GM12878 (cell line): ENCODE measurements at regions not wholly inside any gene's neighbourhood (a gene's known extent, or its start where the extent isn't known, plus 50 kb on each side); places are given as distances from the start of the nearest gene placed in this dataset.

ENCODE experiments used
- ATAC-seq: fragments of 200-7000 bp; cut with Tn5 transposase; 3 replicates; pipeline ENCODE4 v1.9.1; 2020; ENCODE audit warnings: mild to moderate bottlenecking, moderate library complexity
- BruUV-seq: library from RNA; stranded (reverse); fragments of 400-500 nt; replicated peaks from 2 replicates; lab custom pipeline; 2021; lab: Mats Ljungman, UMichigan
- CTCF ChIA-PET: fragments of 300-600 bp; sonication (Branson Sonifier 250); formaldehyde crosslinking; extraction: SDS; loops from one replicate; lab custom pipeline; 2021; ENCODE audit warnings: inconsistent platforms; lab: Yijun Ruan, JAX
- POLR2A ChIA-PET: fragments of 350-600 bp; formaldehyde crosslinking; extraction: SDS; loops from one replicate; lab custom pipeline; 2021; ENCODE audit warnings: inconsistent platforms; lab: Charles Lee
- RAD21 ChIA-PET: fragments of 300-600 bp; sonication (Branson Sonifier 250); formaldehyde crosslinking; loops from one replicate; lab custom pipeline; 2023; ENCODE audit warnings: antibody characterized with exemption; ENCODE audit not compliant: unreplicated experiment; lab: Charles Lee
- SMC1A ChIA-PET: fragments of 300-600 bp; sonication (Branson Sonifier 250); formaldehyde crosslinking; loops from one replicate; lab custom pipeline; 2023; ENCODE audit not compliant: unreplicated experiment, uncharacterized antibody; lab: Charles Lee
- DNase-seq: peaks from one replicate; pipeline ENCODE4 v3.0.0-alpha.2; 2011; ENCODE audit warnings: low read depth, low spot score
- FAIRE-seq: peaks from 3 replicates; lab custom pipeline; 2011; peaks lifted over from hg19 to GRCh38; lab: Jason Lieb, UNC
- H2AFZ ChIP-seq: 2 replicates; pipeline ENCODE4 v1.6.0; 2011; ENCODE audit warnings: low read depth, low read length, control low read depth; ENCODE audit not compliant: control insufficient read depth
- H3K27ac ChIP-seq: 2 replicates; pipeline ENCODE4 v1.5.1; 2011; ENCODE audit warnings: control low read depth; ENCODE audit not compliant: control insufficient read depth, insufficient read depth
- H3K27me3 ChIP-seq, 2 experiments: replicated peaks in 1 of 2; 2 replicates each; pipeline versions ENCODE4 v1.6.0 to v1.6.1; 2011; ENCODE audit warnings: low read length in 1 of 2; ENCODE audit not compliant: control insufficient read depth in 2 of 2, insufficient read depth in 2 of 2
- H3K36me3 ChIP-seq, 2 experiments: 2 replicates each; pipeline ENCODE4 v1.5.1; 2011; ENCODE audit warnings: low read length in 1 of 2; ENCODE audit not compliant: control insufficient read depth in 2 of 2, insufficient read depth in 2 of 2
- H3K4me1 ChIP-seq: 2 replicates; pipeline ENCODE4 v1.6.1; 2011; ENCODE audit warnings: mild to moderate bottlenecking, low read length, moderate library complexity, mixed read lengths; ENCODE audit not compliant: control insufficient read depth, insufficient read depth
- H3K4me2 ChIP-seq: 2 replicates; pipeline ENCODE4 v1.6.0; 2011; ENCODE audit warnings: control low read depth; ENCODE audit not compliant: control insufficient read depth, insufficient read depth
- H3K4me3 ChIP-seq: fragments of 200-600 bp; sonication (generic); 2 replicates; pipeline ENCODE4 v1.5.1; 2016
- H3K79me2 ChIP-seq: 2 replicates; pipeline ENCODE4 v1.6.0; 2011; ENCODE audit warnings: low read length; ENCODE audit not compliant: control insufficient read depth, insufficient read depth
- H3K9ac ChIP-seq: 2 replicates; pipeline ENCODE4 v1.8.0; 2011; ENCODE audit warnings: low read length, control low read depth, mixed read lengths; ENCODE audit not compliant: control insufficient read depth, insufficient read depth
- H3K9me3 ChIP-seq: replicated peaks from 3 replicates; pipeline ENCODE4 v1.5.1; 2011; ENCODE audit warnings: mild to moderate bottlenecking, low read length; ENCODE audit not compliant: control insufficient read depth, insufficient read depth
- H4K20me1 ChIP-seq: 2 replicates; pipeline ENCODE4 v1.6.0; 2011; ENCODE audit not compliant: control insufficient read depth, insufficient read depth
- BHLHE40 ChIP-seq, 2 experiments: fragments of 450-650 bp in 1 of 2; IDR thresholded peaks; 2 replicates each; pipeline ENCODE4 v1.6.1; 2011 to 2017; ENCODE audit warnings: low read depth in 2 of 2, borderline replicate concordance in 1 of 2, improper control_type of control experiment in 1 of 2, low read length in 1 of 2, mild to moderate bottlenecking in 1 of 2
- CBX5 ChIP-seq: sonication (generic); IDR thresholded peaks from 2 replicates; pipeline ENCODE4 v1.6.1; 2016; ENCODE audit warnings: low read depth, moderate library complexity, mild to moderate bottlenecking, inconsistent platforms
- HDAC2 ChIP-seq: fragments of 200-600 bp; sonication (generic); IDR thresholded peaks from 2 replicates; pipeline ENCODE4 v1.6.1; 2017
- KDM1A ChIP-seq: fragments of 200-600 bp; sonication (generic); IDR thresholded peaks from 2 replicates; pipeline ENCODE4 v1.6.1; 2016; ENCODE audit warnings: borderline replicate concordance
- MYC ChIP-seq: IDR thresholded peaks from 2 replicates; pipeline ENCODE4 v1.6.1; 2011; ENCODE audit warnings: mild to moderate bottlenecking, low read length, moderate library complexity, inconsistent platforms; ENCODE audit not compliant: insufficient read depth, insufficient replicate concordance, insufficient read length, severe bottlenecking
- NFYB ChIP-seq: IDR thresholded peaks from 2 replicates; pipeline ENCODE4 v1.6.1; 2011; ENCODE audit warnings: low read depth, mild to moderate bottlenecking, low read length, improper control_type of control experiment, moderate library complexity; ENCODE audit not compliant: insufficient read depth
- POLR2A ChIP-seq: IDR thresholded peaks from 2 replicates; pipeline ENCODE4 v1.6.1; 2011; ENCODE audit warnings: low read depth, mild to moderate bottlenecking, low read length
- POLR2AphosphoS2 ChIP-seq: IDR thresholded peaks from 2 replicates; pipeline ENCODE4 v1.6.1; 2011; ENCODE audit warnings: low read depth, mild to moderate bottlenecking, low read length, improper control_type of control experiment, moderate library complexity
- RB1 ChIP-seq: fragments of 450-650 bp; formaldehyde crosslinking; IDR thresholded peaks from 2 replicates; pipeline ENCODE4 v1.6.1; 2017; ENCODE audit warnings: mild to moderate bottlenecking, borderline replicate concordance
- SMAD1 ChIP-seq: fragments of 450-650 bp; IDR thresholded peaks from 2 replicates; pipeline ENCODE4 v1.6.1; 2018; ENCODE audit warnings: mild to moderate bottlenecking, low read depth; ENCODE audit not compliant: partially characterized antibody
- SREBF1 ChIP-seq: IDR thresholded peaks from 2 replicates; pipeline ENCODE4 v1.6.1; 2012; ENCODE audit warnings: mild to moderate bottlenecking, low read length
- SREBF2 ChIP-seq: IDR thresholded peaks from 2 replicates; pipeline ENCODE4 v1.6.1; 2012; ENCODE audit warnings: mild to moderate bottlenecking, low read length
- WRNIP1 ChIP-seq: IDR thresholded peaks from 2 replicates; pipeline ENCODE4 v1.6.1; 2011; ENCODE audit warnings: low read depth, low read length, improper control_type of control experiment, borderline replicate concordance
- ZBED1 ChIP-seq: IDR thresholded peaks from 2 replicates; pipeline ENCODE4 v1.6.1; 2016; ENCODE audit warnings: borderline replicate concordance
- ZNF274 ChIP-seq: IDR thresholded peaks from one replicate; pipeline ENCODE4 v1.8.0; 2011; ENCODE audit not compliant: insufficient read length, insufficient read depth
- ZNF622 ChIP-seq: fragments of 450-650 bp; IDR thresholded peaks from 2 replicates; pipeline ENCODE4 v1.6.1; 2017; ENCODE audit warnings: mild to moderate bottlenecking, inconsistent platforms
- WGBS: methylation state at CpG from one replicate; pipeline ENCODE4 v1.1.6; 2016; ENCODE audit warnings: low lambda C conversion rate; ENCODE audit not compliant: insufficient replicate concordance, insufficient coverage; ENCODE audit errors: missing lambda C conversion rate; 5-methylcytosine and 5-hydroxymethylcytosine counted together
- in situ Hi-C: fragments of 300-500 bp; cut with MboI; formaldehyde crosslinking; loops from 9 replicates; pipeline ENCODE4 v1.14.3; 2018; ENCODE audit warnings: mixed read lengths
- intact Hi-C: fragments of 100-400 bp; cut with micrococcal nuclease; formaldehyde crosslinking; loops from one replicate; pipeline ENCODE4 v1.14.2; 2022; ENCODE audit not compliant: unreplicated experiment
- TF ChIP-seq, protein P1 (sequence below): fragments of 450-650 bp; IDR thresholded peaks from 2 replicates; pipeline ENCODE4 v1.6.1; 2017; ENCODE audit warnings: mild to moderate bottlenecking
- TF ChIP-seq, protein P2 (sequence below): IDR thresholded peaks from 2 replicates; pipeline ENCODE4 v1.6.1; 2011; ENCODE audit warnings: borderline replicate concordance, low read depth, mild to moderate bottlenecking, moderate library complexity, low read length; ENCODE audit not compliant: insufficient read depth, poor library complexity, severe bottlenecking

DNA sequence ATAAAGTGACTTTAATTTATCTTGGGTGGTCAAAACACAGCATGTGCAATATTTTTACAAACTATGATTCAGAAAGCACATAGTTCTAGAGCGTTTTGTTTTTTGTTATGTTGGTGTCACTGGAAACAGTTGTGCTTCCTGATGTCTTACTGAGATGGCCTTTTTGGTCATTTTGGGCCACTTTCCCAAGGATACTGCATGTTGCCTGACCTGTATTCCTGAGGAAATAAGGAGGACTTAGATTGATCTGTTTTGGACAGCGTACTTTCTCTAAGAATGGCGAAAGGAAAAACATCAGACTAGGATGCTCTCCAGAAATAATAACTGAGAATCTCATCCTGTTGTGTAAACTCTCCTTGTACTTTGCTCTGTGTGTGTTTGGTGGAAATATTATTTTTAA is 451.2 kb downstream of the USP25 start:
- SMC1A ChIA-PET: no interaction called here
- ATAC-seq: no peak
- no peak overlapping the region for H3K9ac ChIP-seq
- H3K9me3 ChIP-seq: no peaks in the 10 kb centered on the region
- TF ChIP-seq RB1 (no peak), NFYB (no peak), ZNF274 (no peak), KDM1A (no peak), WRNIP1 (no peak), MYC (no peak), SMAD1 (no peak), HDAC2 (no peak), CBX5 (no peak), ZNF622 (no peak), SREBF2 (no peak), BHLHE40 (IDR thresholded peaks at IDR 0.05; ENCODE audit: borderline replicate concordance in 1 of 2, low read depth in 2 of 2, low read length in 1 of 2) (no peak), SREBF1 (no peak), POLR2A (no peak), ZBED1 (no peak), POLR2AphosphoS2 (no peak)
- TF ChIP-seq, protein P1, sequence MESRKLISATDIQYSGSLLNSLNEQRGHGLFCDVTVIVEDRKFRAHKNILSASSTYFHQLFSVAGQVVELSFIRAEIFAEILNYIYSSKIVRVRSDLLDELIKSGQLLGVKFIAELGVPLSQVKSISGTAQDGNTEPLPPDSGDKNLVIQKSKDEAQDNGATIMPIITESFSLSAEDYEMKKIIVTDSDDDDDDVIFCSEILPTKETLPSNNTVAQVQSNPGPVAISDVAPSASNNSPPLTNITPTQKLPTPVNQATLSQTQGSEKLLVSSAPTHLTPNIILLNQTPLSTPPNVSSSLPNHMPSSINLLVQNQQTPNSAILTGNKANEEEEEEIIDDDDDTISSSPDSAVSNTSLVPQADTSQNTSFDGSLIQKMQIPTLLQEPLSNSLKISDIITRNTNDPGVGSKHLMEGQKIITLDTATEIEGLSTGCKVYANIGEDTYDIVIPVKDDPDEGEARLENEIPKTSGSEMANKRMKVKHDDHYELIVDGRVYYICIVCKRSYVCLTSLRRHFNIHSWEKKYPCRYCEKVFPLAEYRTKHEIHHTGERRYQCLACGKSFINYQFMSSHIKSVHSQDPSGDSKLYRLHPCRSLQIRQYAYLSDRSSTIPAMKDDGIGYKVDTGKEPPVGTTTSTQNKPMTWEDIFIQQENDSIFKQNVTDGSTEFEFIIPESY: no peak
- TF ChIP-seq, protein P2, sequence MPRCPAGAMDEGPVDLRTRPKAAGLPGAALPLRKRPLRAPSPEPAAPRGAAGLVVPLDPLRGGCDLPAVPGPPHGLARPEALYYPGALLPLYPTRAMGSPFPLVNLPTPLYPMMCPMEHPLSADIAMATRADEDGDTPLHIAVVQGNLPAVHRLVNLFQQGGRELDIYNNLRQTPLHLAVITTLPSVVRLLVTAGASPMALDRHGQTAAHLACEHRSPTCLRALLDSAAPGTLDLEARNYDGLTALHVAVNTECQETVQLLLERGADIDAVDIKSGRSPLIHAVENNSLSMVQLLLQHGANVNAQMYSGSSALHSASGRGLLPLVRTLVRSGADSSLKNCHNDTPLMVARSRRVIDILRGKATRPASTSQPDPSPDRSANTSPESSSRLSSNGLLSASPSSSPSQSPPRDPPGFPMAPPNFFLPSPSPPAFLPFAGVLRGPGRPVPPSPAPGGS: no peak
- no peaks in the 10 kb centered on the region for H3K36me3 ChIP-seq
- no peak overlapping the region for H3K27ac ChIP-seq
- H3K4me3 ChIP-seq: no peak overlapping the region
- no peaks in the 10 kb centered on the region for H3K4me1 ChIP-seq
- intact Hi-C loops: no loop called here
- 53% methylated on average over 3 of the region's 3 CpGs for WGBS
- in situ Hi-C loops: no loop called here
- no peak overlapping the region for H2AFZ ChIP-seq
- no peak for DNase-seq
- POLR2A ChIA-PET: no interaction called here
- H4K20me1 ChIP-seq: no peaks in the 10 kb centered on the region
- no peak for FAIRE-seq
- CTCF ChIA-PET: no interaction called here
- no TSS peak for BruUV-seq
- H3K4me2 ChIP-seq: no peak overlapping the region
- no peaks in the 10 kb centered on the region for H3K79me2 ChIP-seq
- no peaks in the 10 kb centered on the region for H3K27me3 ChIP-seq
- RAD21 ChIA-PET: no interaction called here
